GM21529 (cell line): ENCODE measurements at regions not wholly inside any gene's neighbourhood (a gene's known extent, or its start where the extent isn't known, plus 50 kb on each side); places are given as distances from the start of the nearest gene placed in this dataset.

ENCODE experiments used
- ATAC-seq: cut with Tn5 transposase; IDR thresholded peaks from one replicate; pipeline ENCODE4 v1.9.1; 2021; ENCODE audit not compliant: unreplicated experiment

GRCh38 chr2:34050413-34050812 is 451.3 kb upstream of the FAM98A start:
- no peak for ATAC-seq

- no peak for ATAC-seq
Measured at GRCh38 chr2:34045101-34045655, 446.1 kb upstream of the FAM98A start.

GRCh38 chr2:34037886-34038285 is 438.8 kb upstream of the FAM98A start:
- ATAC-seq, result no peak

GRCh38 chr2:34037157-34037556 is 438.1 kb upstream of the FAM98A start:
- ATAC-seq, result no peak

GRCh38 chr2:34031097-34031496 is 432.0 kb upstream of the FAM98A start:
- no peak for ATAC-seq

- ATAC-seq, result no peak
Measured at GRCh38 chr2:34030273-34030672, 431.2 kb upstream of the FAM98A start.

GRCh38 chr2:34029073-34029472 is 430.0 kb upstream of the FAM98A start:
- no peak for ATAC-seq

GRCh38 chr2:34025196-34025595 is 426.1 kb upstream of the FAM98A start:
- no peak for ATAC-seq

- ATAC-seq, result peak; percentile 88
Measured at GRCh38 chr2:34012715-34013302, 413.7 kb upstream of the FAM98A start.

GRCh38 chr2:34011684-34012083 is 412.6 kb upstream of the FAM98A start:
- no peak for ATAC-seq

- no peak for ATAC-seq
Measured at GRCh38 chr2:34005901-34006300, 406.8 kb upstream of the FAM98A start.

- no peak for ATAC-seq
Measured at GRCh38 chr2:34004936-34005335, 405.8 kb upstream of the FAM98A start.

GRCh38 chr2:34003795-34004194 is 404.7 kb upstream of the FAM98A start:
- ATAC-seq, result no peak

GRCh38 chr2:34001557-34001956 is 402.5 kb upstream of the FAM98A start:
- ATAC-seq, result no peak

- no peak for ATAC-seq
Measured at GRCh38 chr2:33984131-33984530, 385.0 kb upstream of the FAM98A start.

GRCh38 chr2:33978471-33978870 is 379.4 kb upstream of the FAM98A start:
- no peak for ATAC-seq

GRCh38 chr2:33975498-33975897 is 376.4 kb upstream of the FAM98A start:
- ATAC-seq, result no peak

- ATAC-seq, result no peak
Measured at GRCh38 chr2:33967103-33967502, 368.0 kb upstream of the FAM98A start.

GRCh38 chr2:33958591-33958990 is 359.5 kb upstream of the FAM98A start:
- no peak for ATAC-seq

GRCh38 chr2:33949371-33949770 is 350.3 kb upstream of the FAM98A start:
- no peak for ATAC-seq

- ATAC-seq, result no peak
Measured at GRCh38 chr2:33946193-33946592, 347.1 kb upstream of the FAM98A start.

- ATAC-seq, result no peak
Measured at GRCh38 chr2:33933203-33933602, 334.1 kb upstream of the FAM98A start.

GRCh38 chr2:33931164-33931563 is 332.1 kb upstream of the FAM98A start:
- ATAC-seq, result no peak
